AG04449 (cell line): ENCODE measurements at regions not wholly inside any gene's neighbourhood (a gene's known extent, or its start where the extent isn't known, plus 50 kb on each side); places are given as distances from the start of the nearest gene placed in this dataset.
"Not testable (repeated sequence)": the region's sequence is repeated elsewhere in the genome, so short reads cannot be mapped to it uniquely, and the experiment has no call there.

ENCODE experiments used
- CTCF ChIA-PET: fragments of 350-600 bp; formaldehyde crosslinking; extraction: SDS; loops from one replicate; lab custom pipeline; 2021; ENCODE audit warnings: antibody characterized with exemption; lab: Yijun Ruan, JAX
- POLR2A ChIA-PET: fragments of 400-600, 350-600 bp; formaldehyde crosslinking; extraction: SDS; loops from one replicate; lab custom pipeline; 2020; ENCODE audit warnings: antibody characterized with exemption, inconsistent platforms; lab: Yijun Ruan, JAX
- DNase-seq: peaks from one replicate; pipeline ENCODE4 v3.0.0-alpha.2; 2010; ENCODE audit warnings: low read depth, low spot score
- H3K4me3 ChIP-seq: 2 replicates; pipeline ENCODE4 v1.5.1; 2011; ENCODE audit warnings: low read depth, mild to moderate bottlenecking, control low read depth, low read length
- TF ChIP-seq, protein P1 (sequence below): IDR thresholded peaks from one replicate; pipeline ENCODE4 v1.5.1; 2011; ENCODE audit warnings: mild to moderate bottlenecking, moderate library complexity, low read length, control low read depth, inconsistent platforms; ENCODE audit not compliant: insufficient read depth; ENCODE audit errors: missing control alignments

DNA sequence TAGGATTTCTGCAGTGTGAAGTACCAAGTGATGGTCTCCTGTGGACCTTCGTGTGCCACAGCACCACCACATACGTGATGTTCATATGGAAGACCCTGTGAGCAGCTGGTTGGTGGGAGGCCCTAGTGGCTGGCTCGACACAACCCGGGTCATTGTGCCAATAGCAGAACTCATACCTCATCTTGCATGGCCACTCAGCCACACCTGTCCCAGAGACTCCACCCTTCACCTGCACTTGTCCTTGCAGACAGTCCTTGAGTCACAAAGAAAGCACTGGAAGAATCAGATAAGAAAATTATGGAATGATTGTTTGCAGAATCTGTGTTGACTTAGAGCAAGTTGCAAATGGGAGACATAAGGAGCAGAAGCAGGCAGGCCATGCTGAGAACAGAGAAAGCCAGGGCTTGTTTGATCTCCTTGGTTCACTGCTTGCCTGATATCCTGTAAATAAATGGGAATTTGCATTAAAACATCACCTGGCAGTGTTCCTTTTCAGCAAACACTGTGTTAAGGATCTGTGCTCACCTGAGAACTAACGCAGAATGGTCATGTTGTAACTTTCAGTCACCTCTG lies 307.7 kb downstream of the SIPA1L2 start:
- TF ChIP-seq, protein P1, sequence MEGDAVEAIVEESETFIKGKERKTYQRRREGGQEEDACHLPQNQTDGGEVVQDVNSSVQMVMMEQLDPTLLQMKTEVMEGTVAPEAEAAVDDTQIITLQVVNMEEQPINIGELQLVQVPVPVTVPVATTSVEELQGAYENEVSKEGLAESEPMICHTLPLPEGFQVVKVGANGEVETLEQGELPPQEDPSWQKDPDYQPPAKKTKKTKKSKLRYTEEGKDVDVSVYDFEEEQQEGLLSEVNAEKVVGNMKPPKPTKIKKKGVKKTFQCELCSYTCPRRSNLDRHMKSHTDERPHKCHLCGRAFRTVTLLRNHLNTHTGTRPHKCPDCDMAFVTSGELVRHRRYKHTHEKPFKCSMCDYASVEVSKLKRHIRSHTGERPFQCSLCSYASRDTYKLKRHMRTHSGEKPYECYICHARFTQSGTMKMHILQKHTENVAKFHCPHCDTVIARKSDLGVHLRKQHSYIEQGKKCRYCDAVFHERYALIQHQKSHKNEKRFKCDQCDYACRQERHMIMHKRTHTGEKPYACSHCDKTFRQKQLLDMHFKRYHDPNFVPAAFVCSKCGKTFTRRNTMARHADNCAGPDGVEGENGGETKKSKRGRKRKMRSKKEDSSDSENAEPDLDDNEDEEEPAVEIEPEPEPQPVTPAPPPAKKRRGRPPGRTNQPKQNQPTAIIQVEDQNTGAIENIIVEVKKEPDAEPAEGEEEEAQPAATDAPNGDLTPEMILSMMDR: no peak
- ChIA-PET POLR2A (no interaction called here), CTCF (no interaction called here)
- no peak for DNase-seq
- H3K4me3 ChIP-seq: no peak overlapping the region

- TF ChIP-seq, protein P1: no peak
- no peak for DNase-seq
- ChIA-PET POLR2A (no interaction called here), CTCF (no interaction called here)
- H3K4me3 ChIP-seq: no peak overlapping the region
Observed at GRCh38 chr1:232319518-232320210, 310.3 kb downstream of the SIPA1L2 start.

GRCh38 chr1:232319072-232319471 lies 310.9 kb downstream of the SIPA1L2 start:
- TF ChIP-seq, protein P1: no peak
- ChIA-PET CTCF (no interaction called here), POLR2A (no interaction called here)
- no peak for DNase-seq
- H3K4me3 ChIP-seq: no peak overlapping the region

DNA sequence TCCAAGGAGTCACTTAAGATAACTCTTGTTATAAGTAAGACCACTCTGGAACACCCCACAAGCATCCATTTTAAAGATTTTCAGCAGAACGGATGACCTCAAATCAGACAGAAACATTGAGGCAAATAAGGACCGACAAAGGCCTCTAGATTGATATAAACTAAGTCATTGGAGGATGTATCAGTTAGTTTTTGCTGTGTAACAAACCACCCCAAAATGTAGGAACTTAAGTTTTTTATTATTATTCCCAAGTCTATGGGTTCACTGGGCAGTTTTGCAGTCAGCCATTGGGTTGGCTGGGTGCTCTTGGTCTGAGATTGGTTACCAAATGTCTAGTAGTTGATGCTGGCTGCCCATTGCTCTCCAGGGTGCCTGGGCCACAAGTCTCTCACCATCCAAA lies 311.8 kb downstream of the SIPA1L2 start:
- DNase-seq: no peak
- CTCF ChIA-PET: no interaction called here
- POLR2A ChIA-PET: no interaction called here

GRCh38 chr1:232317350-232317749 lies 312.6 kb downstream of the SIPA1L2 start:
- ChIA-PET POLR2A (no interaction called here), CTCF (no interaction called here)
- DNase-seq: no peak
- TF ChIP-seq, protein P1: no peak
- H3K4me3 ChIP-seq: no peak overlapping the region

More for the DNA sequence above, 311.8 kb downstream of the SIPA1L2 start:
- no peak overlapping the region for H3K4me3 ChIP-seq
- TF ChIP-seq, protein P1: no peak

DNA sequence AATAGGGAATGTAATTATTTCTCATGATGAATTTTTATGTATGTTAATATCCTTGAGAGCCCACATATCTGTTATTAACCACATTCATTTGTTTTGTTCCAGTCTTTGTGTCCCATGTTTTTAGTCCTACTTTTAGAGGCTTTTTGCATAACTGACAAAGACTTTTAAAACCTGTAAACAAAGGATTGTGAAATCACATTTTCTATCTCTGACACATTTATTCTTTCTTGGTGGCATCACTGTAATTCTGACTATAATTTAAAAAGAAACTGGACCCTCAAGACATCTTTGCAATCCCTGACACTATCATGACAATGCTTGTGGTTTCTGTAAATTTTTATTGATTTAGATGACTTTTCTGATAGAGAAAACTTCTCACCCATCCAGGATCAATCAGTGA lies 313.1 kb downstream of the SIPA1L2 start:
- no peak overlapping the region for H3K4me3 ChIP-seq
- no peak for DNase-seq
- POLR2A ChIA-PET: no interaction called here
- TF ChIP-seq, protein P1: no peak
- CTCF ChIA-PET: no interaction called here

- H3K4me3 ChIP-seq, POLR2A ChIA-PET, CTCF ChIA-PET, DNase-seq: not testable (repeated sequence)
Observed at GRCh38 chr1:232313876-232314275, 316.1 kb downstream of the SIPA1L2 start.
